ENCODE measurements at regions not wholly inside any gene's neighbourhood (a gene's known extent, or its start where the extent isn't known, plus 50 kb on each side); places are given as distances from the start of the nearest gene placed in this dataset.

DNA sequence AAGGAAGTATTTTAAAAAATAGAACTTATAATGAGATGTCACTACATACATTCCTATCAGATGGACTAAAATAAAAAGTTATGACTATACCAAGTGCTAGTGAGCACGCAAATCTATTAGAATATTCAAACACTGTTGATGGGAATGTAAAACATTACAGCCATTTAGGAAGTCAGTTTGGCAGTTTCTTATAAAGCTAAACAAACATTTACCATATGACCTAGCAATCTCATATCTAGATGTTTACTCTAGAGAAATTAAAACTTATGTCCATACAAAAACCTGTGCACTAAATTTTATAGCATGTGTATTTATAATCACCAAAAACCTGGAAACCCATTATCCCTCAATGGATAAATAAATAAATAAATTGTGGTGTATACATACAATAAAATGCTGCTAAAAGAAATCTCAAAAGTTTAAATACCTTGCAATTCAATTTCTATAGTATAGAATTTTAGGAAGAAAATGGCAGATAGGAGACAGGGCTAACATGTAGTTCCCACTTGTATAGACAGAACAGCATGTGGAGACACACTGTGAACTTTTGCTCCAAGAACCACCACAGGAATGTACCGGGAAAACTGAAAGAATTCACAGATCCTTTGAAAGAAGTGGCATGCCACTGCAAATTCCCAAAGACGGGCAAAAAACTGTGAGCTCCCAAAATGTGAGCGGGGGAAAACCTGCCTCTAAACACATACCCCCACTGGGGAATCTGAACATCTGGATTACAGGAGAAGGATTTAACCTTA lies 174.6 kb upstream of the SPEF2 start:
- FAIRE-seq (no peak), DNase-seq (ENCODE audit: extremely low read depth in 1 of 4, low spot score in 3 of 4) (no peak), ATAC-seq (no peak)
- H3K4me3 ChIP-seq = no peak overlapping the region
- ChIA-PET POLR2A (no interaction called here), CTCF (ENCODE audit: low intra/inter-chr PET ratio) (no interaction called here)
- no peaks in the 10 kb centered on the region for H3K4me1 ChIP-seq (replicated peaks in 1 of 2; ENCODE audit: control insufficient read depth in 2 of 2, insufficient read depth in 2 of 2, low read length in 2 of 2)
- in situ Hi-C loops (cut with MboI) (no loop called here), intact Hi-C loops (cut with micrococcal nuclease) (no loop called here)
- H2AFZ ChIP-seq (ENCODE audit: low read depth, low read length) = no peak overlapping the region
- H3K9ac ChIP-seq (ENCODE audit: insufficient read depth in 1 of 2, low read depth in 2 of 2, low read length in 2 of 2) = no peak overlapping the region
- no peak overlapping the region for H3K4me2 ChIP-seq (ENCODE audit: insufficient read depth, low read length)
- 3% methylated on average over 4 of the region's 4 CpGs for WGBS (ENCODE audit: insufficient coverage, low coverage, missing lambda C conversion rate)
- H3K79me2 ChIP-seq (ENCODE audit: control insufficient read depth, insufficient read depth, low read length) = no peaks in the 10 kb centered on the region
- H3K27ac ChIP-seq (ENCODE audit: extremely low read depth, low read depth, low read length) = no peak overlapping the region
- no peaks in the 10 kb centered on the region for H3K27me3 ChIP-seq (ENCODE audit: control insufficient read depth in 2 of 2, insufficient read depth in 2 of 2, low read length in 2 of 2)
- BruUV-seq (replicated peaks) = no TSS peak
- no peaks in the 10 kb centered on the region for H3K36me3 ChIP-seq (ENCODE audit: control insufficient read depth, insufficient read depth, low read length)
- H3K9me1 ChIP-seq (ENCODE audit: control insufficient read depth, insufficient read depth, low read length) = no peaks in the 10 kb centered on the region
- H3K9me3 ChIP-seq (replicated peaks; ENCODE audit: control insufficient read depth, insufficient read depth, low read depth, low read length) = no peaks in the 10 kb centered on the region
- no peak for TF ChIP-seq SIN3A (IDR thresholded peaks at IDR 0.05; ENCODE audit: borderline replicate concordance in 2 of 2, control insufficient read depth in 1 of 2, low read depth in 2 of 2, low read length in 2 of 2)
- no peak for TF ChIP-seq NFYB (IDR thresholded peaks at IDR 0.05; ENCODE audit: extremely low read depth, insufficient read length)
- TF ChIP-seq ZNF695 (CRISPR knock-in tag; IDR thresholded peaks at IDR 0.05) = no peak
- TF ChIP-seq BRD4 (IDR thresholded peaks at IDR 0.05) = no peak
- TF ChIP-seq IRF1 (CRISPR knock-in tag; IDR thresholded peaks at IDR 0.05; ENCODE audit: borderline replicate concordance) = no peak
- no peak for TF ChIP-seq NFATC3 (IDR thresholded peaks at IDR 0.05)
- no peak for TF ChIP-seq NKRF (IDR thresholded peaks at IDR 0.05; ENCODE audit: borderline replicate concordance)
- TF ChIP-seq TEAD2 (tag; IDR thresholded peaks at IDR 0.05) = no peak
- TF ChIP-seq, protein P1, sequence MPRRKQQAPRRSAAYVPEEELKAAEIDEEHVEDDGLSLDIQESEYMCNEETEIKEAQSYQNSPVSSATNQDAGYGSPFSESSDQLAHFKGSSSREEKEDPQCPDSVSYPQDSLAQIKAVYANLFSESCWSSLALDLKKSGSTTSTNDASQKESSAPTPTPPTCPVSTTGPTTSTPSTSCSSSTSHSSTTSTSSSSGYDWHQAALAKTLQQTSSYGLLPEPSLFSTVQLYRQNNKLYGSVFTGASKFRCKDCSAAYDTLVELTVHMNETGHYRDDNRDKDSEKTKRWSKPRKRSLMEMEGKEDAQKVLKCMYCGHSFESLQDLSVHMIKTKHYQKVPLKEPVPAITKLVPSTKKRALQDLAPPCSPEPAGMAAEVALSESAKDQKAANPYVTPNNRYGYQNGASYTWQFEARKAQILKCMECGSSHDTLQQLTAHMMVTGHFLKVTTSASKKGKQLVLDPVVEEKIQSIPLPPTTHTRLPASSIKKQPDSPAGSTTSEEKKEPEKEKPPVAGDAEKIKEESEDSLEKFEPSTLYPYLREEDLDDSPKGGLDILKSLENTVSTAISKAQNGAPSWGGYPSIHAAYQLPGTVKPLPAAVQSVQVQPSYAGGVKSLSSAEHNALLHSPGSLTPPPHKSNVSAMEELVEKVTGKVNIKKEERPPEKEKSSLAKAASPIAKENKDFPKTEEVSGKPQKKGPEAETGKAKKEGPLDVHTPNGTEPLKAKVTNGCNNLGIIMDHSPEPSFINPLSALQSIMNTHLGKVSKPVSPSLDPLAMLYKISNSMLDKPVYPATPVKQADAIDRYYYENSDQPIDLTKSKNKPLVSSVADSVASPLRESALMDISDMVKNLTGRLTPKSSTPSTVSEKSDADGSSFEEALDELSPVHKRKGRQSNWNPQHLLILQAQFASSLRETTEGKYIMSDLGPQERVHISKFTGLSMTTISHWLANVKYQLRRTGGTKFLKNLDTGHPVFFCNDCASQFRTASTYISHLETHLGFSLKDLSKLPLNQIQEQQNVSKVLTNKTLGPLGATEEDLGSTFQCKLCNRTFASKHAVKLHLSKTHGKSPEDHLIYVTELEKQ (CRISPR knock-in tag; IDR thresholded peaks at IDR 0.05) = no peak
- no peak for TF ChIP-seq ZNF785 (CRISPR knock-in tag; IDR thresholded peaks at IDR 0.05)
- no peak for TF ChIP-seq CXXC5 (CRISPR knock-in tag; IDR thresholded peaks at IDR 0.05)
- H4K20me1 ChIP-seq (replicated peaks; ENCODE audit: control insufficient read depth, insufficient read depth, low read length) = no peaks in the 10 kb centered on the region
